ENCODE measurements at regions not wholly inside any gene's neighbourhood (a gene's known extent, or its start where the extent isn't known, plus 50 kb on each side); places are given as distances from the start of the nearest gene placed in this dataset.

DNA sequence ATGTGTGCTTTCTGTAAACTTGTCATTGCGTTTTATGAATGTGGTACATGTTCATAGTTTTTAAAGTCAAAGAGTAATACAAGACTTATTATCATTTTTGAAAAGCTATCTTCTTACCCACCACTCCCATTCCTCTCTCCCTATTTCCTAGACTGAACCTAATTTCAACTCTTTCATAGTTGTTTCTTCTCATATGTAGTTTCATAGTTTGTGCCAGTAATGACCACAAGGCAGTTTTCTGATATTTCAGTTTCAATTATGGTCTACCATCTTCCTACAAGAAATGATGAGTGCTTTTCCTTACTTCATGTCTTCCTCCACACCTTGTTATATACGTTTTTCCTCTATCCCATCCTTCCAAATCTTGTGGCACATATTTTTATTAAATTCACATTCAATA lies 445.0 kb upstream of the GOLIM4 start:
- no peak for DNase-seq (ENCODE audit: low spot score)
- no peak overlapping the region for H3K27ac ChIP-seq
- TF ChIP-seq, protein P1, sequence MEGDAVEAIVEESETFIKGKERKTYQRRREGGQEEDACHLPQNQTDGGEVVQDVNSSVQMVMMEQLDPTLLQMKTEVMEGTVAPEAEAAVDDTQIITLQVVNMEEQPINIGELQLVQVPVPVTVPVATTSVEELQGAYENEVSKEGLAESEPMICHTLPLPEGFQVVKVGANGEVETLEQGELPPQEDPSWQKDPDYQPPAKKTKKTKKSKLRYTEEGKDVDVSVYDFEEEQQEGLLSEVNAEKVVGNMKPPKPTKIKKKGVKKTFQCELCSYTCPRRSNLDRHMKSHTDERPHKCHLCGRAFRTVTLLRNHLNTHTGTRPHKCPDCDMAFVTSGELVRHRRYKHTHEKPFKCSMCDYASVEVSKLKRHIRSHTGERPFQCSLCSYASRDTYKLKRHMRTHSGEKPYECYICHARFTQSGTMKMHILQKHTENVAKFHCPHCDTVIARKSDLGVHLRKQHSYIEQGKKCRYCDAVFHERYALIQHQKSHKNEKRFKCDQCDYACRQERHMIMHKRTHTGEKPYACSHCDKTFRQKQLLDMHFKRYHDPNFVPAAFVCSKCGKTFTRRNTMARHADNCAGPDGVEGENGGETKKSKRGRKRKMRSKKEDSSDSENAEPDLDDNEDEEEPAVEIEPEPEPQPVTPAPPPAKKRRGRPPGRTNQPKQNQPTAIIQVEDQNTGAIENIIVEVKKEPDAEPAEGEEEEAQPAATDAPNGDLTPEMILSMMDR (IDR thresholded peaks at IDR 0.05) = no peak
- no peak overlapping the region for H3K4me3 ChIP-seq

- TF ChIP-seq, protein P1 (IDR thresholded peaks at IDR 0.05) = no peak
- H3K27ac ChIP-seq = no peak overlapping the region
- DNase-seq (ENCODE audit: low spot score) = no peak
Observed at GRCh38 chr3:168539909-168540308, 444.2 kb upstream of the GOLIM4 start.

GRCh38 chr3:168534761-168535160 lies 439.0 kb upstream of the GOLIM4 start:
- TF ChIP-seq, protein P1 (IDR thresholded peaks at IDR 0.05) = no peak
- H3K27ac ChIP-seq = no peak overlapping the region

More at GRCh38 chr3:168539909-168540308, 444.2 kb upstream of the GOLIM4 start:
- no peak overlapping the region for H3K4me3 ChIP-seq

DNA sequence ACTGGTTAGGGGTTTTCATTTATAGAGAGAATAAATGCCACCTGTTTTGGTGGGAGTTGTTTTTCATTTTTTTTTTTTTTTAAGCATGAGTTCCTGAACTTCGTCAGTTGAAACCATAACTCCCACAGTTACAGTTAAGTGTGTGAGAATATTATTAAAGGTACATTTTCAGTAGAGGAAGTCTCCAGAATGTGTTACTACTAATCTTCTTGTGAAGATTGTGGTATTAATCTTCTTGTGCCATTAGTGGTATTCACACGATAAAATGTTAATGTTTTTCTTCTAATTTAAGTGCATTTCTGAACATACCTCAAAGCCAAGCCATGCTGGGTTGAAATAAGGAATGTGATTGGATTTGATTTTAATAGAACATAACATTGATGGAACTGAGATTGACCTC lies 437.9 kb upstream of the GOLIM4 start:
- TF ChIP-seq, protein P1 (IDR thresholded peaks at IDR 0.05) = no peak
- no peak for DNase-seq (ENCODE audit: low spot score)
- no peak overlapping the region for H3K27ac ChIP-seq
- no peak overlapping the region for H3K4me3 ChIP-seq

More at GRCh38 chr3:168534761-168535160, 439.0 kb upstream of the GOLIM4 start:
- H3K4me3 ChIP-seq = no peak overlapping the region
- DNase-seq (ENCODE audit: low spot score) = no peak

GRCh38 chr3:168532135-168532534 lies 436.4 kb upstream of the GOLIM4 start:
- DNase-seq (ENCODE audit: low spot score) = no peak
- TF ChIP-seq, protein P1 (IDR thresholded peaks at IDR 0.05) = no peak
- Histone ChIP-seq H3K27ac (no peak overlapping the region), H3K4me3 (no peak overlapping the region)

DNA sequence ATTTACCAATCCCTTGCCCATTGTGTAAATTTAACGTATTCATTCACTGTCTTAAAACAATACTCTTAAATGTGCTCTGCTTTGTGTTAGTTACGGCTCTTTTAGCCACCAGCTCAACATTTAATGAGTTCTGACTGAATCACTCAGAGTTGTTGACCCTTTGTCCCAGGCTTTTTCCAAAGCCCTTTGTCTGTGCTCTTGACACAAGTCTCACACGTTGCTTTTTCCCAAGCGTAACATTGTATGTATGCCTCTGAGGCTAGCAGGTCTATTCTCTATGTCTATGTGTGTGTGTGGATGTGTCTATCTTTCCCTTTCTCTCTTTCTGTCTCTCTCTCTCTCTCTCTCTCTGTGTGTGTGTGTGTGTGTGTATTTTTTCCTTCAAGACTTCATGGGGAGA lies 435.4 kb upstream of the GOLIM4 start:
- Histone ChIP-seq H3K4me3 (no peak overlapping the region), H3K27ac (no peak overlapping the region)
- TF ChIP-seq, protein P1 (IDR thresholded peaks at IDR 0.05) = no peak
- no peak for DNase-seq (ENCODE audit: low spot score)

- DNase-seq (ENCODE audit: low spot score) = no peak
- TF ChIP-seq, protein P1 (IDR thresholded peaks at IDR 0.05) = no peak
- no peak overlapping the region for H3K27ac ChIP-seq
- no peak overlapping the region for H3K4me3 ChIP-seq
Observed at GRCh38 chr3:168524129-168524528, 428.4 kb upstream of the GOLIM4 start.

Data from coronary artery (tissue), 2 donors.